ENCODE measurements at regions not wholly inside any gene's neighbourhood (a gene's known extent, or its start where the extent isn't known, plus 50 kb on each side); places are given as distances from the start of the nearest gene placed in this dataset.

DNA sequence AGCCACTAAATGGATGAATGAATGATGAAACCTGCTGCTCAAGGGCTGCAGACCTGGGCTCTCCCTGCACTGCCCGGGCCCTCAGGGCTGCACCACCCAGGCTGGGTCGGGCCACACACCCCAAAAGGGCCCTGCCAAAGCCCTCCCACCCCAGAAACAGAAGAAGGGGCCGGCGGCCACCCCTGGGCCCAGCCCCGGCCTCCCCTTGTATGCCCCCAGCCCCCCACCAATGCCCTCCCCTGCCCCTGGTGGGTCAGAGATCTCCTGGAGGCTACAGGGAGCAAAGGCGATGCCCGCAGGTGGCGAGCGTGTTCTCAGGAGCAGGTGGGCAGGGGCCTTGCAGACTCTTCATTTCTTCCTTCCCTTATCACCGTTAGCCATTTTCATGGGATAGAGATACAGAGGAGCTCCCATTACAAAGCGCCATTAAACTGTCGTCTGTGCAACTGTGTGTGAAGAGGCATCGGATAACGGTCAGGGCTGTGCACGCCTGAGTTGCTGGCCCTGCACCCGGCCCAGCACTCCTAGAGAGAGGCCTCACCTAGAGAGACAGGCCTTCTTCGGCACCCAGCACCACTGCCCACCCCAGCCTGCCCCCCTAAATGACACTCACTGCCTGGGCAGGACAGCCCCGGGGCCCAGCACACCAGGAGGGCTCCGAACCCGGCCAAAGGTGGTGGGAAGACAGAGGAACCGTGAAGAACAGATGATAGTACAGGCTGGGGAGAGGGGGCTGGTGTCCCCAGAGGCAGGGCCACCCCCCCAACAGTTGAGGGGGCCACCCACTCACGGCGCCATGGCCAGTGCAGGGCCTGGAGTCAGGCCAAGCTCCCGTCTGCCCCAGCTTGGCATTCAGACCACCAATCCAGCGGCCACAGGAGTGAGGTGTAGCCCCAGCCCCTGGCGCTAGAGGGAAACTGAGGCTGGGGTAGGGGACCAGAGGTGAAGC is 133.7 kb downstream of the FAM53A start:
- TF ChIP-seq RNF2 (IDR thresholded peaks at IDR 0.05; ENCODE audit: borderline replicate concordance, low read depth) (no peak), NR3C1 (IDR thresholded peaks at IDR 0.05) (no peak), MAX (IDR thresholded peaks at IDR 0.05) (no peak), POLR2A (IDR thresholded peaks at IDR 0.05; ENCODE audit: low read length) (no peak), CTCF (IDR thresholded peaks at IDR 0.05) (no peak), EP300 (IDR thresholded peaks at IDR 0.05) (no peak), BHLHE40 (IDR thresholded peaks at IDR 0.05; ENCODE audit: low read depth, low read length) (no peak)

All from A549 (cell line).